GM23248 (cell line): ENCODE measurements at regions not wholly inside any gene's neighbourhood (a gene's known extent, or its start where the extent isn't known, plus 50 kb on each side); places are given as distances from the start of the nearest gene placed in this dataset.

Experiments
- DNase-seq: peaks from one replicate; pipeline ENCODE4 v3.0.0-alpha.2; 2015
- H2AFZ ChIP-seq: fragments of 200-600 bp; sonication (generic); 2 replicates; pipeline ENCODE4 v1.6.1; 2016; ENCODE audit warnings: antibody characterized with exemption
- H3F3A ChIP-seq: fragments of 200-600 bp; sonication (generic); 2 replicates; pipeline ENCODE4 v1.6.1; 2016; ENCODE audit warnings: mild to moderate bottlenecking, antibody characterized with exemption, mixed run types; ENCODE audit not compliant: insufficient read depth
- H3K27ac ChIP-seq: fragments of 200-600 bp; sonication (generic); 2 replicates; pipeline ENCODE4 v1.5.1; 2016; ENCODE audit warnings: mild to moderate bottlenecking
- H3K27me3 ChIP-seq: fragments of 200-600 bp; sonication (generic); replicated peaks from 2 replicates; pipeline ENCODE4 v1.6.1; 2016; ENCODE audit warnings: mild to moderate bottlenecking; ENCODE audit not compliant: insufficient read depth
- H3K36me3 ChIP-seq: fragments of 200-600 bp; sonication (generic); 2 replicates; pipeline ENCODE4 v1.6.1; 2016; ENCODE audit warnings: low read depth, mild to moderate bottlenecking
- H3K4me1 ChIP-seq: fragments of 200-600 bp; sonication (generic); 2 replicates; pipeline ENCODE4 v1.6.1; 2016; ENCODE audit warnings: mild to moderate bottlenecking; ENCODE audit not compliant: insufficient read depth
- H3K4me2 ChIP-seq: fragments of 200-600 bp; sonication (generic); one replicate; pipeline ENCODE4 v1.6.1; 2016; ENCODE audit warnings: mild to moderate bottlenecking; ENCODE audit not compliant: unreplicated experiment
- H3K4me3 ChIP-seq: fragments of 200-600 bp; sonication (generic); 2 replicates; pipeline ENCODE4 v1.5.1; 2016; ENCODE audit warnings: mild to moderate bottlenecking
- H3K79me2 ChIP-seq: fragments of 200-600 bp; sonication (generic); 2 replicates; pipeline ENCODE4 v1.6.1; 2016; ENCODE audit warnings: mild to moderate bottlenecking; ENCODE audit not compliant: insufficient read depth
- H3K9ac ChIP-seq: fragments of 200-600 bp; sonication (generic); 2 replicates; pipeline ENCODE4 v1.6.1; 2016; ENCODE audit warnings: mild to moderate bottlenecking
- H3K9me2 ChIP-seq: fragments of 200-600 bp; sonication (generic); 2 replicates; pipeline ENCODE4 v1.6.1; 2016; ENCODE audit warnings: mixed run types, mild to moderate bottlenecking, moderate library complexity; ENCODE audit not compliant: insufficient read depth
- H3K9me3 ChIP-seq: fragments of 200-600 bp; sonication (generic); one replicate; pipeline ENCODE4 v1.6.1; 2017; ENCODE audit warnings: low read depth
- H4K20me1 ChIP-seq: fragments of 200-600 bp; sonication (generic); 2 replicates; pipeline ENCODE4 v1.6.0; 2016; ENCODE audit not compliant: insufficient read depth
- EZH2 ChIP-seq: fragments of 200-600 bp; sonication (generic); IDR thresholded peaks from 2 replicates; pipeline ENCODE4 v1.6.1; 2018; ENCODE audit warnings: antibody characterized with exemption, mild to moderate bottlenecking; ENCODE audit not compliant: insufficient read depth, poor library complexity, severe bottlenecking
- EZH2phosphoT487 ChIP-seq: fragments of 200-600 bp; sonication (generic); IDR thresholded peaks from 2 replicates; pipeline ENCODE4 v1.6.1; 2018; ENCODE audit warnings: antibody characterized with exemption, moderate library complexity, mild to moderate bottlenecking, low read depth; ENCODE audit not compliant: insufficient read depth
- WGBS, 2 experiments: methylation state at CpG; one replicate each; pipeline ENCODE4 v1.1.6; 2015 to 2017; ENCODE audit warnings: low lambda C conversion rate in 2 of 2, low coverage in 1 of 2; ENCODE audit errors: missing lambda C conversion rate in 2 of 2; 5-methylcytosine and 5-hydroxymethylcytosine counted together
- in situ Hi-C: fragments of 300-500 bp; cut with MboI; formaldehyde crosslinking; loops from 2 replicates; pipeline ENCODE4 v1.15.0; 2020

- no peaks in the 10 kb centered on the region for H3K79me2 ChIP-seq
- TF ChIP-seq EZH2 = no peak
- TF ChIP-seq EZH2phosphoT487 = no peak
- peaks cover 26% of the 10 kb centered on the region for H3K4me1 ChIP-seq
- H2AFZ ChIP-seq = no peak overlapping the region
- DNase-seq = peak; percentile 55
- no peaks in the 10 kb centered on the region for H3K9me2 ChIP-seq
- peaks cover 17% of the 10 kb centered on the region for H3F3A ChIP-seq
- H3K36me3 ChIP-seq = no peaks in the 10 kb centered on the region
- no peak overlapping the region for H3K9ac ChIP-seq
- WGBS, 2 experiments = 73 to 74% methylated on average over 8 of the region's 8 CpGs
- no peak overlapping the region for H3K27ac ChIP-seq
- H3K9me3 ChIP-seq = no peaks in the 10 kb centered on the region
- no peak overlapping the region for H3K4me2 ChIP-seq
- H3K4me3 ChIP-seq = no peak overlapping the region
- no peaks in the 10 kb centered on the region for H4K20me1 ChIP-seq
- in situ Hi-C loops = no loop called here
- H3K27me3 ChIP-seq = peaks cover 4% of the 10 kb centered on the region; the same call in 1 of the 2 replicates
Measured at GRCh38 chr9:108618906-108619550, 236.8 kb downstream of the ACTL7B start.

GRCh38 chr9:108617676-108618075, 238.1 kb downstream of the ACTL7B start:
- Histone ChIP-seq H3K9me2 (no peaks in the 10 kb centered on the region), H3K4me1 (peaks cover 23% of the 10 kb centered on the region), H3K4me3 (no peak overlapping the region), H3K27me3 (peaks cover 4% of the 10 kb centered on the region; the same call in 1 of the 2 replicates), H3K27ac (no peak overlapping the region), H3F3A (peaks cover 12% of the 10 kb centered on the region), H4K20me1 (no peaks in the 10 kb centered on the region), H3K36me3 (no peaks in the 10 kb centered on the region), H3K9ac (no peak overlapping the region), H2AFZ (no peak overlapping the region), H3K9me3 (no peaks in the 10 kb centered on the region), H3K4me2 (no peak overlapping the region), H3K79me2 (no peaks in the 10 kb centered on the region)
- no peak for DNase-seq
- in situ Hi-C loops = no loop called here
- TF ChIP-seq EZH2 (no peak), EZH2phosphoT487 (no peak)

- Histone ChIP-seq H3K4me3 (no peak overlapping the region), H3K36me3 (no peaks in the 10 kb centered on the region), H4K20me1 (no peaks in the 10 kb centered on the region), H3K9me2 (no peaks in the 10 kb centered on the region), H3K27me3 (peaks cover 4% of the 10 kb centered on the region; the same call in 1 of the 2 replicates), H3K27ac (no peak overlapping the region), H2AFZ (no peak overlapping the region), H3K4me2 (no peak overlapping the region), H3K9me3 (no peaks in the 10 kb centered on the region), H3F3A (peaks cover 2% of the 10 kb centered on the region; the same call in 1 of the 2 replicates), H3K9ac (no peak overlapping the region), H3K79me2 (no peaks in the 10 kb centered on the region), H3K4me1 (peaks cover 4% of the 10 kb centered on the region)
- DNase-seq = no peak
- TF ChIP-seq EZH2phosphoT487 (no peak), EZH2 (no peak)
- WGBS, 2 experiments = 27 to 50% methylated on average over 1 of the region's 1 CpG
- in situ Hi-C loops = no loop called here
Measured at GRCh38 chr9:108615152-108615551, 240.6 kb downstream of the ACTL7B start.

GRCh38 chr9:108612513-108612912, 243.3 kb downstream of the ACTL7B start:
- Histone ChIP-seq H3K9me3 (no peaks in the 10 kb centered on the region), H2AFZ (no peak overlapping the region), H3K27me3 (peaks cover 4% of the 10 kb centered on the region; the same call in 1 of the 2 replicates), H3F3A (peaks cover 15% of the 10 kb centered on the region), H3K4me1 (peaks cover 13% of the 10 kb centered on the region), H3K36me3 (no peaks in the 10 kb centered on the region), H3K9ac (no peak overlapping the region), H3K4me3 (no peak overlapping the region), H4K20me1 (no peaks in the 10 kb centered on the region), H3K27ac (no peak overlapping the region), H3K79me2 (no peaks in the 10 kb centered on the region), H3K9me2 (no peaks in the 10 kb centered on the region), H3K4me2 (no peak overlapping the region)
- in situ Hi-C loops = no loop called here
- WGBS, 2 experiments = 23 to 28% methylated on average over 2 of the region's 2 CpGs
- TF ChIP-seq EZH2 = no peak
- TF ChIP-seq EZH2phosphoT487 = no peak
- no peak for DNase-seq

- peaks cover 4% of the 10 kb centered on the region; the same call in 1 of the 2 replicates for H3K27me3 ChIP-seq
- H3K4me1 ChIP-seq = peaks cover 13% of the 10 kb centered on the region
- H2AFZ ChIP-seq = no peak overlapping the region
- H3K9ac ChIP-seq = no peak overlapping the region
- H3K9me2 ChIP-seq = no peaks in the 10 kb centered on the region
- H4K20me1 ChIP-seq = no peaks in the 10 kb centered on the region
- no peak for DNase-seq
- no peaks in the 10 kb centered on the region for H3K79me2 ChIP-seq
- H3K27ac ChIP-seq = peak overlapping the region; percentile 30; the same call in 1 of the 2 replicates
- TF ChIP-seq EZH2 = no peak
- in situ Hi-C loops = no loop called here
- no peak overlapping the region for H3K4me2 ChIP-seq
- peaks cover 15% of the 10 kb centered on the region for H3F3A ChIP-seq
- H3K9me3 ChIP-seq = no peaks in the 10 kb centered on the region
- no peak overlapping the region for H3K4me3 ChIP-seq
- 0 to 3% methylated on average over 2 of the region's 2 CpGs for WGBS, 2 experiments
- H3K36me3 ChIP-seq = no peaks in the 10 kb centered on the region
Measured at GRCh38 chr9:108609897-108610253, 245.9 kb downstream of the ACTL7B start.
